HL-60 (cell line): ENCODE measurements at regions not wholly inside any gene's neighbourhood (a gene's known extent, or its start where the extent isn't known, plus 50 kb on each side); places are given as distances from the start of the nearest gene placed in this dataset.

Source experiments
- DNase-seq, 2 experiments: peaks; one replicate each; pipeline ENCODE4 v3.0.0-alpha.2; 2010 to 2020; ENCODE audit warnings: low read depth in 1 of 2, low spot score in 1 of 2
- H3K27ac ChIP-seq: fragments of 250-450 bp; sonication (Bioruptor Pico); replicated peaks from 2 replicates; pipeline ENCODE4 v1.5.1; 2020; ENCODE audit warnings: mild to moderate bottlenecking, moderate library complexity
- H3K27me3 ChIP-seq: fragments of 250-450 bp; sonication (Bioruptor Pico); 2 replicates; pipeline ENCODE4 v1.5.1; 2021; ENCODE audit warnings: mild to moderate bottlenecking, moderate library complexity; ENCODE audit not compliant: insufficient read depth, poor library complexity, severe bottlenecking
- H3K4me3 ChIP-seq: replicated peaks from 2 replicates; pipeline ENCODE4 v1.5.1; 2011; ENCODE audit warnings: mild to moderate bottlenecking, control low read depth, low read length; ENCODE audit not compliant: insufficient read depth
- CTCF ChIP-seq: IDR thresholded peaks from one replicate; pipeline ENCODE4 v1.5.1; 2011; ENCODE audit warnings: low read length, control low read depth, inconsistent platforms; ENCODE audit not compliant: insufficient read depth
- GABPA ChIP-seq: IDR thresholded peaks from 2 replicates; pipeline ENCODE4 v1.6.1; 2012; ENCODE audit warnings: low read depth
- POLR2AphosphoS5 ChIP-seq: IDR thresholded peaks from 2 replicates; pipeline ENCODE4 v1.6.1; 2012; ENCODE audit warnings: low read depth
- SPI1 ChIP-seq: IDR thresholded peaks from 2 replicates; pipeline ENCODE4 v1.6.1; 2012; ENCODE audit warnings: low read depth, mild to moderate bottlenecking, borderline replicate concordance
- TF ChIP-seq, protein P1 (sequence below): IDR thresholded peaks from 2 replicates; pipeline ENCODE4 v1.6.1; 2012; ENCODE audit warnings: low read depth; ENCODE audit not compliant: insufficient replicate concordance

- TF ChIP-seq CTCF (no peak), GABPA (no peak), SPI1 (no peak), POLR2AphosphoS5 (no peak)
- TF ChIP-seq, protein P1, sequence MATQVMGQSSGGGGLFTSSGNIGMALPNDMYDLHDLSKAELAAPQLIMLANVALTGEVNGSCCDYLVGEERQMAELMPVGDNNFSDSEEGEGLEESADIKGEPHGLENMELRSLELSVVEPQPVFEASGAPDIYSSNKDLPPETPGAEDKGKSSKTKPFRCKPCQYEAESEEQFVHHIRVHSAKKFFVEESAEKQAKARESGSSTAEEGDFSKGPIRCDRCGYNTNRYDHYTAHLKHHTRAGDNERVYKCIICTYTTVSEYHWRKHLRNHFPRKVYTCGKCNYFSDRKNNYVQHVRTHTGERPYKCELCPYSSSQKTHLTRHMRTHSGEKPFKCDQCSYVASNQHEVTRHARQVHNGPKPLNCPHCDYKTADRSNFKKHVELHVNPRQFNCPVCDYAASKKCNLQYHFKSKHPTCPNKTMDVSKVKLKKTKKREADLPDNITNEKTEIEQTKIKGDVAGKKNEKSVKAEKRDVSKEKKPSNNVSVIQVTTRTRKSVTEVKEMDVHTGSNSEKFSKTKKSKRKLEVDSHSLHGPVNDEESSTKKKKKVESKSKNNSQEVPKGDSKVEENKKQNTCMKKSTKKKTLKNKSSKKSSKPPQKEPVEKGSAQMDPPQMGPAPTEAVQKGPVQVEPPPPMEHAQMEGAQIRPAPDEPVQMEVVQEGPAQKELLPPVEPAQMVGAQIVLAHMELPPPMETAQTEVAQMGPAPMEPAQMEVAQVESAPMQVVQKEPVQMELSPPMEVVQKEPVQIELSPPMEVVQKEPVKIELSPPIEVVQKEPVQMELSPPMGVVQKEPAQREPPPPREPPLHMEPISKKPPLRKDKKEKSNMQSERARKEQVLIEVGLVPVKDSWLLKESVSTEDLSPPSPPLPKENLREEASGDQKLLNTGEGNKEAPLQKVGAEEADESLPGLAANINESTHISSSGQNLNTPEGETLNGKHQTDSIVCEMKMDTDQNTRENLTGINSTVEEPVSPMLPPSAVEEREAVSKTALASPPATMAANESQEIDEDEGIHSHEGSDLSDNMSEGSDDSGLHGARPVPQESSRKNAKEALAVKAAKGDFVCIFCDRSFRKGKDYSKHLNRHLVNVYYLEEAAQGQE, result no peak
- H3K4me3 ChIP-seq, result no peak overlapping the region
- H3K27me3 ChIP-seq, result no peaks in the 10 kb centered on the region
- no peak overlapping the region for H3K27ac ChIP-seq
- DNase-seq, result no peak
These were observed 130.0 kb downstream of the HMX1 start for GRCh38 chr4:8741513-8742226.

- no peak overlapping the region for H3K27ac ChIP-seq
- no peaks in the 10 kb centered on the region for H3K27me3 ChIP-seq
- DNase-seq, result no peak
- TF ChIP-seq POLR2AphosphoS5 (no peak), GABPA (no peak), CTCF (no peak), SPI1 (no peak)
- TF ChIP-seq, protein P1, result no peak
- H3K4me3 ChIP-seq, result no peak overlapping the region
These were observed 130.8 kb downstream of the HMX1 start for GRCh38 chr4:8740666-8741395.

- Histone ChIP-seq H3K27ac (no peak overlapping the region), H3K27me3 (no peaks in the 10 kb centered on the region), H3K4me3 (no peak overlapping the region)
- TF ChIP-seq SPI1 (no peak), CTCF (no peak), POLR2AphosphoS5 (no peak), GABPA (no peak)
- TF ChIP-seq, protein P1, result no peak
- DNase-seq, result no peak
These were observed 131.6 kb downstream of the HMX1 start for GRCh38 chr4:8739820-8740665.
